GM10248 (cell line): ENCODE measurements at regions not wholly inside any gene's neighbourhood (a gene's known extent, or its start where the extent isn't known, plus 50 kb on each side); places are given as distances from the start of the nearest gene placed in this dataset.

Experiments
- CTCF ChIA-PET: fragments of 300-600 bp; sonication (Branson Sonifier 250); formaldehyde crosslinking; extraction: SDS; loops from one replicate; lab custom pipeline; 2021; ENCODE audit warnings: antibody characterized with exemption; lab: Yijun Ruan, JAX
- POLR2A ChIA-PET: fragments of 350-650 bp; sonication (Branson Sonifier 250); formaldehyde crosslinking; extraction: SDS; loops from one replicate; lab custom pipeline; 2020; ENCODE audit warnings: antibody characterized with exemption; lab: Yijun Ruan, JAX
- DNase-seq: peaks from one replicate; pipeline ENCODE4 v3.0.0; 2012; ENCODE audit errors: extremely low spot score
- TF ChIP-seq, protein P1 (sequence below): IDR thresholded peaks from 2 replicates; pipeline ENCODE4 v1.5.1; 2012; ENCODE audit warnings: mild to moderate bottlenecking, low read depth; ENCODE audit errors: extremely low read depth, missing control alignments, control extremely low read depth

GRCh38 chr13:93174260-93174659, 52.3 kb upstream of the GPC6 start:
- ChIA-PET CTCF (no interaction called here), POLR2A (no interaction called here)
- DNase-seq, result no peak
- TF ChIP-seq, protein P1, sequence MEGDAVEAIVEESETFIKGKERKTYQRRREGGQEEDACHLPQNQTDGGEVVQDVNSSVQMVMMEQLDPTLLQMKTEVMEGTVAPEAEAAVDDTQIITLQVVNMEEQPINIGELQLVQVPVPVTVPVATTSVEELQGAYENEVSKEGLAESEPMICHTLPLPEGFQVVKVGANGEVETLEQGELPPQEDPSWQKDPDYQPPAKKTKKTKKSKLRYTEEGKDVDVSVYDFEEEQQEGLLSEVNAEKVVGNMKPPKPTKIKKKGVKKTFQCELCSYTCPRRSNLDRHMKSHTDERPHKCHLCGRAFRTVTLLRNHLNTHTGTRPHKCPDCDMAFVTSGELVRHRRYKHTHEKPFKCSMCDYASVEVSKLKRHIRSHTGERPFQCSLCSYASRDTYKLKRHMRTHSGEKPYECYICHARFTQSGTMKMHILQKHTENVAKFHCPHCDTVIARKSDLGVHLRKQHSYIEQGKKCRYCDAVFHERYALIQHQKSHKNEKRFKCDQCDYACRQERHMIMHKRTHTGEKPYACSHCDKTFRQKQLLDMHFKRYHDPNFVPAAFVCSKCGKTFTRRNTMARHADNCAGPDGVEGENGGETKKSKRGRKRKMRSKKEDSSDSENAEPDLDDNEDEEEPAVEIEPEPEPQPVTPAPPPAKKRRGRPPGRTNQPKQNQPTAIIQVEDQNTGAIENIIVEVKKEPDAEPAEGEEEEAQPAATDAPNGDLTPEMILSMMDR, result no peak
